ENCODE measurements at regions not wholly inside any gene's neighbourhood (a gene's known extent, or its start where the extent isn't known, plus 50 kb on each side); places are given as distances from the start of the nearest gene placed in this dataset.

GRCh38 chr11:33549483-33549882 is 151.1 kb downstream of the C11orf91 start:
- Histone ChIP-seq H3K4me3 (ENCODE audit: low read depth, low read length, poor library complexity, severe bottlenecking) (no peak overlapping the region), H3K27me3 (replicated peaks; ENCODE audit: insufficient read depth, low read depth, low read length, poor library complexity) (peaks cover 40% of the 10 kb centered on the region), H3K27ac (ENCODE audit: low read depth, low read length, poor library complexity, severe bottlenecking) (no peak overlapping the region), H3K4me1 (ENCODE audit: insufficient read depth, low read length, poor library complexity, severe bottlenecking) (no peaks in the 10 kb centered on the region), H3K36me3 (ENCODE audit: insufficient read depth, low read length, poor library complexity, severe bottlenecking) (no peaks in the 10 kb centered on the region), H3K9me3 (ENCODE audit: low read depth, low read length, poor library complexity, severe bottlenecking) (no peaks in the 10 kb centered on the region)
- DNase-seq (ENCODE audit: low spot score): no peak
- no TSS peak for BruUV-seq (replicated peaks)
- intact Hi-C loops (cut with micrococcal nuclease; ENCODE audit: unreplicated experiment): no loop called here
- TF ChIP-seq CTCF (conservative IDR thresholded peaks at IDR 0.05; ENCODE audit: low read depth, low read length) (no peak), EZH2 (IDR thresholded peaks at IDR 0.05; ENCODE audit: borderline replicate concordance, low read depth, low read length, poor library complexity, severe bottlenecking) (no peak)
- ChIA-PET CTCF (interaction anchor here (0.7 kb wide), 1 partner anchor 257 kb away, joined by 3 read pairs; no protein-coding TSS in a partner anchor), POLR2A (ENCODE audit: low non-redundant PET) (no interaction called here)

- H3K27me3 ChIP-seq (replicated peaks; ENCODE audit: insufficient read depth, low read depth, low read length, poor library complexity): peaks cover 51% of the 10 kb centered on the region
- ChIA-PET CTCF (interaction anchor here (0.5 kb wide), 1 partner anchor 100 kb away, joined by 3 read pairs; no protein-coding TSS in a partner anchor), POLR2A (ENCODE audit: low non-redundant PET) (no interaction called here)
- H3K4me1 ChIP-seq (ENCODE audit: insufficient read depth, low read length, poor library complexity, severe bottlenecking): no peaks in the 10 kb centered on the region
- no peak for DNase-seq (ENCODE audit: low spot score)
- H3K4me3 ChIP-seq (ENCODE audit: low read depth, low read length, poor library complexity, severe bottlenecking): no peak overlapping the region
- TF ChIP-seq EZH2 (IDR thresholded peaks at IDR 0.05; ENCODE audit: borderline replicate concordance, low read depth, low read length, poor library complexity, severe bottlenecking) (no peak), CTCF (conservative IDR thresholded peaks at IDR 0.05; ENCODE audit: low read depth, low read length) (no peak)
- no peaks in the 10 kb centered on the region for H3K9me3 ChIP-seq (ENCODE audit: low read depth, low read length, poor library complexity, severe bottlenecking)
- intact Hi-C loops (cut with micrococcal nuclease; ENCODE audit: unreplicated experiment): no loop called here
- no TSS peak for BruUV-seq (replicated peaks)
- no peaks in the 10 kb centered on the region for H3K36me3 ChIP-seq (ENCODE audit: insufficient read depth, low read length, poor library complexity, severe bottlenecking)
- no peak overlapping the region for H3K27ac ChIP-seq (ENCODE audit: low read depth, low read length, poor library complexity, severe bottlenecking)
Measured at GRCh38 chr11:33545931-33546330, 154.7 kb downstream of the C11orf91 start.

- DNase-seq (ENCODE audit: low spot score): no peak
- ChIA-PET POLR2A (ENCODE audit: low non-redundant PET) (no interaction called here), CTCF (interaction anchor here (3.5 kb wide), 1 partner anchor 198 kb away, joined by 24 read pairs; no protein-coding TSS in a partner anchor)
- H3K4me3 ChIP-seq (ENCODE audit: low read depth, low read length, poor library complexity, severe bottlenecking): no peak overlapping the region
- H3K4me1 ChIP-seq (ENCODE audit: insufficient read depth, low read length, poor library complexity, severe bottlenecking): no peaks in the 10 kb centered on the region
- intact Hi-C loops (cut with micrococcal nuclease; ENCODE audit: unreplicated experiment): loop anchor here (5.0 kb wide), 1 partner anchor 283 kb away; no protein-coding TSS in a partner anchor
- H3K27ac ChIP-seq (ENCODE audit: low read depth, low read length, poor library complexity, severe bottlenecking): no peak overlapping the region
- TF ChIP-seq EZH2 (IDR thresholded peaks at IDR 0.05; ENCODE audit: borderline replicate concordance, low read depth, low read length, poor library complexity, severe bottlenecking) (no peak), CTCF (conservative IDR thresholded peaks at IDR 0.05; ENCODE audit: low read depth, low read length) (no peak)
- BruUV-seq (replicated peaks): no TSS peak
- H3K36me3 ChIP-seq (ENCODE audit: insufficient read depth, low read length, poor library complexity, severe bottlenecking): no peaks in the 10 kb centered on the region
- H3K9me3 ChIP-seq (ENCODE audit: low read depth, low read length, poor library complexity, severe bottlenecking): no peaks in the 10 kb centered on the region
- peaks cover 49% of the 10 kb centered on the region for H3K27me3 ChIP-seq (replicated peaks; ENCODE audit: insufficient read depth, low read depth, low read length, poor library complexity)
Measured at GRCh38 chr11:33544593-33545373, 155.8 kb downstream of the C11orf91 start.

All from A673 (cell line).